ENCODE measurements at regions not wholly inside any gene's neighbourhood (a gene's known extent, or its start where the extent isn't known, plus 50 kb on each side); places are given as distances from the start of the nearest gene placed in this dataset.
"Not testable (repeated sequence)": the region's sequence is repeated elsewhere in the genome, so short reads cannot be mapped to it uniquely, and the experiment has no call there.

DNA sequence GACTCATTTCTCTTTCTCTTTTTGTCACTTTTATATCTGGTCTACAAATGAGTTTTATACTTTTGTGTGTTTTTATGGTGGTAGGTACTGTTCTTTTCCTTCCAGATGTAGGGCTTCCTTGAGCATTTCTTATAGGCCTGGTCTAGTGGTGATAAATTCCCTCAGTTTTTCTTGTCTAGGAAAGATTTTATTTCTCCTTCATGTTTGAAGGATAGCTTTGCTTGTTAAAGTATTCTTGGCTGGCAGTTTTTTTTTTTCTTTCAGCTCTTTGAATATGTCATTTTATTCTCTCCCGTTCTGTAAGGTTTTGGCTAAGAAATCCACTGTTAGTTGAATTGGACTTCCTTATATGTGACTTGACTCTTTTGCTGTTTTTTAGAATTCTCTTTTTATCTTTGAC, 292.7 kb downstream of the RPS24 start:
- DNase-seq: no peak

- no peak for DNase-seq
These were observed 294.3 kb downstream of the RPS24 start for GRCh38 chr10:78327778-78328591.

GRCh38 chr10:78328592-78329404, 295.1 kb downstream of the RPS24 start:
- DNase-seq: no peak

DNA sequence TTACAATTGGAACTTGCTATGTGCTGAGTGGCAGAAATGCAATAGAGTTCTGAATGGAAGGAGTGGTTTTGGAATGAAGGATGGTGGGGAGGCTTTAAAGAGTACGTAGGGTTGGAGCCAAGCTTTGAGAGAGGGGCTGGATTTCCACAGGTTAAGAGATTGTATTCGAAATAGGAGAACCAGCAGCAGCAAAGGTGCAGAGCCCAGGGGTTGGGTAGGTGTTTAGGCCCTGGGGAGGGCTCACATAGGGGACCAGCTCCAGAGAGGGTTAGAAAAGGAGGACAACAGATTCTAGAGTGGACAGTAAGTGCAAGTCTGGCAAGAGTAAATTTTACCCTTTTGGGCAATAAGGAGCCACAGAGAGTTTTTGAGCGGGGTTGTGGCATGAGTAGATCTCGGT, 297.2 kb downstream of the RPS24 start:
- DNase-seq: no peak

GRCh38 chr10:78331391-78331922, 297.8 kb downstream of the RPS24 start:
- DNase-seq: no peak

DNA sequence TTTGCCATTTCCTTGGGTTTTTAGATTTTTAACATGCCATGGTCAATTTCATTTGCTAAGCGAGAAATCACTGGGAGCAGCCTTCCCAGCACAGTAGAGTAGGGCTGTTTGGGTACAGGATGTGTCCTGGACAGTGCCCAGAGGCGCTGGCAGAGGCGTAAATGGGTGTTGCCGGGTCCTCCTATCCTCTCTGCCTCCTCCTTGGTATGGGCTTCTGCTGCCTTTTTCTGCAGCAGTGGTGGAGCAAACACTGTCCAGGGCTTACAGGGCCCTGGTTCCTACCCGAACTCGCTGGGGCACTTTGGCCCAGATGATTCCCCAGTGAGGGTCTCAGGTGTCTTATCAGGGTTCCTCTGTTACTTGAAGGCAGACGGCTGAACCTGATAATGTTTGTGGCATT, 298.3 kb downstream of the RPS24 start:
- DNase-seq: no peak

DNA sequence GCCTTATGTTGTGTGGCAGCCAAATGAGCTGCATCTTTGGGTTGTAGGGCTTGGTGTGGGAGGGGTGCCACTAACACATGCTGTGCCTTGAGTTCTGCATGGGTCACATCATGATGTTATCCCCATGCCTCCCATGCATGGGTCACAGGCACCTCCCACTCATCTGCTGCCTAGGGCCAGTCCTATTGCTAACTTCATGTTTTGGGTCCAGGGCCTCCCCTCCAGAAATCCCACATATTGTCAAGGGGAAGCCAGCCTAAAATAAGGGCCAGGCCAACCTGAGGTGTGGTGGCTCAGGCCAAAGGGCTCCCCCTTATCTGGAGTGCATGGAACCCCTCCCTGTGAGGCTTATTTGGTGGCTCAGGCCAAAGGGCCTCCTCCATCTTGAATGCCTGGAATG, 299.0 kb downstream of the RPS24 start:
- no peak for DNase-seq

DNA sequence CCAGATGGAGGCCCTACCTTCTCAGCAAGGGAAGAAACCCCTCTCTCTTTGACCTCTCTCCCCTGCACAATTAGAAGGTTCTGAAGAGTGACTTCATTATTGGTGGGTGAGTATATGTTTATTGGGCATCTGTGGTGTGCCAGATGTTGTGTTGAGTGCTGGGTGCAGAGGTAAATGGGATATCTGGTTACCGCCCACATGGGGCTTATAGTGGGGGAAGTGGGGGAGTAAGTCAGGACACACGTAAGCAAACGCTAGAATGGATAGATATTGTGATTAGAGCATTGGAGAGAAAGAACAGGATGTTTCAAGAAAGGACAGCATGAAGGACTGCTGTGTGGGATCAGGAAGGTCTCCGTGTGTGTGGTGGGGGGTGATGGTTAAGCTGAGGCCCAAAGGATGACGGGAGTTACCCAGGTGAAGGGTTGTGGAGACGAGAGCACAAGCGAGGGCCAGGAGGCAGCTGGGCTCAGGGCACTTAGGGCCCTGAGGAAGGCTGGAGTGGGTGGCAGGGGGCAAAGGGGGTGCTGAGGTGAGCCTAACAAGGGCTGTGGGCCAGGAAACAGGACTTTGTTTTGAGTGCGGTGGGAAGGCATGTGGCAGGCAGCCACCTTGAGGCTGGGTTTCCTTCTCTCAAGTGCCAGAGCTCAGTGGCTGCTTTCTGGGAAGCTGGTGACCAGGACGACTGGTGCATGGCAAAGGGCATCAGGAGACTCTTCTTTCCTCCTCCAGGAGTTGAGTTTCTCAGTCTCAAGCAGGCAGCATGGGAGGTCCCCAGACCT, 299.9 kb downstream of the RPS24 start:
- no peak for DNase-seq

- DNase-seq: no peak
These were observed 301.7 kb downstream of the RPS24 start for GRCh38 chr10:78335371-78335690.

GRCh38 chr10:78335691-78336401, 302.2 kb downstream of the RPS24 start:
- no peak for DNase-seq

DNA sequence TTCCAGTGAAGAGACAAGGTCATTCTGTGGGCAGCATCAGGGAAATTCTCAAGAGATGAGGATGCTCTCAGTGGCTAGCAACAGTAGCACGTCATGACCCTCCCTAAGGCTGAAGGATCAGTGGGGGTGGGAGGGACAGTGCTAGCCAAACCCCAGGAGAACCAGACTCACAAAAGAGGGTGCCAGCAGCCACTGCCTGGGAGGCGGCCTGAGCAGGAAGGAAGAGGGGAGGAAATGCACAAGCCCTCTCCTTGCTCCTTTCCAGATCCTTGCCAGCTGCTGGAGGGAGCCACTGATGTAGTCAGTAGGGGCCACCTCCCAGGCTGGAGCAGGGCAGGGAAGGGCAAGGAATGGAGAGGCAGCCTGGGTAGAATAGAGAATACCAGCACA, 302.7 kb downstream of the RPS24 start:
- DNase-seq: no peak

DNA sequence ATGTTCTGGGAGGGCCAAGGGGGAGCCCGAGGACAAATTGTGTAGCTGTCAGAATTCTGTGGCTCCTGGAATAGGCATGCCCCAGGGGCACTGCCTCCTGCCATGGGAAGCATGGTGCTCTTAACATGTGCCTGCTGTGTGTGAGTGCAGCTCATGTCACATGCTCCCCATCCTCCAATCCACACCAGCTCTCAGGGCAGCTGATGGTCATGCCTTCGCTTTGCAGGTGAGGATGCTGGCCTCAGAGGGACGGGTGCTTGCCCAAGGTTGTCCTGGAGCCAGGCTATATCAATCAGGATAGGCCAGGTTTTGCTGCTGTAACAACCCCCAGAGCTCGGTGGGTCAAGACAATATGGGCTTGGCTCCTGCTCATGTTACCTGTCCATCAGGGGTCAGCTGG, 303.4 kb downstream of the RPS24 start:
- DNase-seq: no peak

DNA sequence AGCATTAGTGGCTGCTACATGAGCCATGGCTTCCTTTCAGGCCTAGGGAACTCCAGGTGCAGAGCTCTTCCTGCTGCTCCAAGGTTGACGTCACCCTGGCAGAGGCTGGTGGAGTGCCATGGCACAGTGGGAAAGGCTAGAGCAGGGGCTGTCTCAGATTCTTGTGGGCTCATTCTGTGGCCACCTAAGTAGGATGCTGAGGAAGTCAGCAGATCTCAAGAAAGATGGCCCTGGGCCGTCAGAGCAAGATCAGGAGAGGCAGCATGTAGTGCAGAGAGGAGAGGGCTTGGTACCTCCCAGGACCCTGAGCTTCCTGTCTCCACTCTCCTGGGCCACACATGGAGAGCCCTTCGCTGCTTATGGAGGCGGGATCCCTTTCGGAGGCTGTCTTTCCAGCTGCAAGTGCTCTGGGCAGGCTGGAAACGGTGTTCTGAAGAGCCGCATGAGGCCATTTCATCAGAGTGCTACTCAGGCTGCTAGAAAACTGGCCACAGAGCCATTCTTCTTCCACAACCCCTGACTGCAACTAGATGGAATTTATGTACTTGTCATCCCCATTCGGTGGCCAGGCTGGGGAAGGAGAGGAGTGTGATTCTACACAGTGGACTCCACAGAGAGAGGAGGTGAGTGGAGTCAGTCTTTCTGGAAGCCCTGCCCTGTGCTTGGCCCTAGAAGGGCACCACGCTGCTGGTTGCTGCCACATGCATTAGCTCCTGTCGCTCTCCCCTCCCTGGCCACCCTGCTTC, 304.2 kb downstream of the RPS24 start:
- no peak for DNase-seq

- no peak for DNase-seq
These were observed 305.1 kb downstream of the RPS24 start for GRCh38 chr10:78338717-78339116.

DNA sequence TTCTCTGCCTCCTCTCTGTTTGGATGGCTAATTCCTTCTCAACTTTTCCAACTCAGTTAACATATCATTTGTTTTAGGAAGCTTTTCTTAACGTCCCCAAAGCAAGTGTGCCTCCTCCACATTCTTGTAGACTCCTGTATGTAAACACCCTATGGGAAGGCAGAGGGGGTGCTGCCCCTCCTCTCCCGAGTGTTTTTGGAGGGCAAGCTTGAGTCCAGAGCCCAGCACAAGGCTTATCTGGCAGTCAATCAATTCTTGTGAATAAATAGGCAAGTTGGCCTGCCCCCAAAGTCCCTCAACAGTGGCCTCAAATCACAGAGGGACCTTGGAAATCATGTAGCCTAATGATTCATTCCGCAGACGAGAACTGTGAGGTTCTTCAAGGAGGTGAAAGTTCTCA, 305.6 kb downstream of the RPS24 start:
- no peak for DNase-seq

GRCh38 chr10:78341953-78342614, 308.4 kb downstream of the RPS24 start:
- no peak for DNase-seq

GRCh38 chr10:78342827-78343653, 309.4 kb downstream of the RPS24 start:
- no peak for DNase-seq

DNA sequence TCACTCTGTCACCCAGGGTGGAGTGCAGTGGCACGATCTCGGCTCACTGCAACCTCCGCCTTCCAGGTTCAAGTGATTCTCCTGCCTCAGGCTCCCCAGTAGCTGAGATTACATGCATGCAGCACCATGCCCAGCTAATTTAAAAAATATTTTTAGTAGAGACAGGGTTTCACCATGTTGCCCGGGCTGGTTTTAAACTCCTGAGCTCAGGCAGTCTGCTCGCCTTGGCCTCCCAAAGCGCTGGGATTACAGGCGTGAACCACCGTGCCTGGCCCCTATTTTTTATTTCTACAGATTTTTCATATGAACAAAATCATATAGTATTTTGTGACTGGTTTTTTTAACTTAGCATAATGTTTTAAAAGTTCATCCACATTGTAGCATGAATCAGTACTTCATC, 310.6 kb downstream of the RPS24 start:
- not testable (repeated sequence) for DNase-seq

DNA sequence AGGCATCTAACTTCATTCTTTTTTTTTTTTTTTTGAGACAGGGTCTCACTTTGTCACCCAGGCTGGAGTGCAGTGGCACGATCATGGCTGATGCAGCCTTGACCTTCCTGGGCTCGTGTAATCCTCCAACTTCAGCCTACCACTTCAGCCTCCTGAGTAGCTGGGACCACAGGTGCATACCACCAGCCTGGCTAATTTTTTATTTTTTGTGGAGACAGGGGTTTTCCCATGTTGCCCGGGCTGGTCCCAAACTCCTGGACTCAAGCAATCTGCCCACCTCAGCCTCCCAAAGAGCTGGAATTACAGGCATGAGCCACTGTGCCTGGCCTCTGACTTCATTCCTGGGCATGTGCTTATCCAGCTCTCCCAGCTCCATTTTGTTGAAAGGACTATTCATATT, 311.9 kb downstream of the RPS24 start:
- DNase-seq: not testable (repeated sequence)

- DNase-seq: no peak
These were observed 313.1 kb downstream of the RPS24 start for GRCh38 chr10:78346721-78347120.
